H1 (cell line): ENCODE measurements at regions not wholly inside any gene's neighbourhood (a gene's known extent, or its start where the extent isn't known, plus 50 kb on each side); places are given as distances from the start of the nearest gene placed in this dataset.

Experiments used
- E2F6 ChIP-seq: IDR thresholded peaks from 2 replicates; pipeline ENCODE4 v1.6.1; 2012; ENCODE audit warnings: inconsistent platforms
- KDM1A ChIP-seq: fragments of 200-600, 300-600 bp; sonication (generic); IDR thresholded peaks from 2 replicates; pipeline ENCODE4 v1.7.1; 2016; ENCODE audit warnings: mild to moderate bottlenecking, low read length, borderline replicate concordance
- KDM4A ChIP-seq: IDR thresholded peaks from one replicate; pipeline ENCODE4 v1.7.1; 2012; ENCODE audit warnings: low read depth, mild to moderate bottlenecking, moderate library complexity, low read length, inconsistent platforms; ENCODE audit not compliant: severe bottlenecking
- RNF2 ChIP-seq: fragments of 200-900, 300-1000 bp; sonication (generic); IDR thresholded peaks from 2 replicates; pipeline ENCODE4 v1.7.1; 2016; ENCODE audit warnings: borderline replicate concordance, low read depth, mild to moderate bottlenecking, antibody characterized with exemption, low read length; ENCODE audit not compliant: poor library complexity, severe bottlenecking; ENCODE audit errors: missing control alignments
- SAP30 ChIP-seq: fragments of 300-600 bp; sonication (generic); IDR thresholded peaks from 2 replicates; pipeline ENCODE4 v1.7.1; 2012; ENCODE audit warnings: low read length, moderate library complexity, mild to moderate bottlenecking, inconsistent platforms; ENCODE audit not compliant: insufficient read depth, insufficient replicate concordance

- TF ChIP-seq SAP30 (no peak), KDM1A (no peak), E2F6 (no peak), KDM4A (no peak), RNF2 (no peak)
Observed at GRCh38 chr2:121118951-121119350, 166.1 kb downstream of the TFCP2L1 start (continued).
